DND-41 (cell line): ENCODE measurements at regions not wholly inside any gene's neighbourhood (a gene's known extent, or its start where the extent isn't known, plus 50 kb on each side); places are given as distances from the start of the nearest gene placed in this dataset.

Experiments
- ATAC-seq: fragments of 200-7000 bp; cut with Tn5 transposase; 3 replicates; pipeline ENCODE4 v1.9.1; 2021; ENCODE audit warnings: low read depth; ENCODE audit not compliant: insufficient read depth
- DNase-seq: peaks from one replicate; pipeline ENCODE4 v3.0.0-alpha.2; 2020
- H2AFZ ChIP-seq: 2 replicates; pipeline ENCODE4 v1.6.0; 2012; ENCODE audit warnings: low read depth, low read length
- H3K27ac ChIP-seq: 2 replicates; pipeline ENCODE4 v1.5.1; 2012; ENCODE audit warnings: low read length, inconsistent platforms
- H3K27me3 ChIP-seq: fragments of 200-600 bp; sonication (generic); 2 replicates; pipeline ENCODE4 v1.6.0; 2012; ENCODE audit warnings: low read length, mild to moderate bottlenecking, inconsistent platforms; ENCODE audit not compliant: insufficient read depth, poor library complexity
- H3K36me3 ChIP-seq: 2 replicates; pipeline ENCODE4 v1.5.1; 2012; ENCODE audit warnings: low read length, inconsistent platforms; ENCODE audit not compliant: insufficient read depth
- H3K4me1 ChIP-seq: 2 replicates; pipeline ENCODE4 v1.5.1; 2012; ENCODE audit warnings: mild to moderate bottlenecking, low read length; ENCODE audit not compliant: insufficient read depth
- H3K4me2 ChIP-seq: 2 replicates; pipeline ENCODE4 v1.6.0; 2012; ENCODE audit warnings: mild to moderate bottlenecking, moderate library complexity, low read length, inconsistent platforms; ENCODE audit not compliant: insufficient read depth
- H3K4me3 ChIP-seq, 2 experiments: fragments of 200-600 bp in 1 of 2; shearing (Covaris generic) in 1 of 2; 2 replicates each; pipeline ENCODE4 v1.5.1; 2012 to 2016; ENCODE audit warnings: inconsistent platforms in 2 of 2, low read length in 2 of 2, mild to moderate bottlenecking in 2 of 2, low read depth in 1 of 2, moderate library complexity in 1 of 2
- H3K79me2 ChIP-seq: 2 replicates; pipeline ENCODE4 v1.6.0; 2012; ENCODE audit warnings: low read length, inconsistent platforms; ENCODE audit not compliant: insufficient read depth
- H3K9ac ChIP-seq: 2 replicates; pipeline ENCODE4 v1.6.0; 2012; ENCODE audit warnings: low read depth, mild to moderate bottlenecking, inconsistent platforms, low read length, moderate library complexity
- H3K9me3 ChIP-seq: 2 replicates; pipeline ENCODE4 v1.5.1; 2012; ENCODE audit warnings: low read length, moderate library complexity, mild to moderate bottlenecking, inconsistent platforms; ENCODE audit not compliant: insufficient read depth, severe bottlenecking
- H4K20me1 ChIP-seq: 2 replicates; pipeline ENCODE4 v1.6.0; 2012; ENCODE audit warnings: low read length; ENCODE audit not compliant: insufficient read depth
- EZH2 ChIP-seq: IDR thresholded peaks from 3 replicates; pipeline ENCODE4 v1.6.1; 2012; ENCODE audit warnings: borderline replicate concordance, low read depth, mild to moderate bottlenecking, moderate library complexity, low read length, inconsistent platforms; ENCODE audit not compliant: severe bottlenecking
- TF ChIP-seq, protein P1 (sequence below): IDR thresholded peaks from 2 replicates; pipeline ENCODE4 v1.5.1; 2012; ENCODE audit warnings: borderline replicate concordance, low read length, moderate library complexity, mild to moderate bottlenecking; ENCODE audit not compliant: poor library complexity, severe bottlenecking; ENCODE audit errors: extremely low read depth

DNA sequence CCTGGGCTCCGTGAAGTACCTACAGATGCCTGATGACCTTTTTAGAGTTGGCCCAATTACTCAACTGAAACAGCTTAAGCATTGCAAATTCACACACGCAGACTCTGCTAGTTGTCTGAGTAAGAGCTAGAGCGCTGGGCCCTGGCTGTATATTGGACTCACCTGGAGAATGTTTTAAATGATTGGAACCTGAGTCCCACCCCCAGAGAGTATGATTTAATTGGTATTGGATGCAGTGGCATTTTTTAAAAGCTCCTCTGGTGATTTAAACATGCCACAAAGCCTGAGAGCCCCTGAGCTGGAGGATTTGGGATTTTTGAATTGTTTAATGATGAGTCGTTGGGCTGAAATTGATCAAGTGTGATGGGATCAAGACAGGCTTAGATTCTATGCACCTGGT, 143.9 kb upstream of the SDK2 start:
- no peaks in the 10 kb centered on the region for H3K9me3 ChIP-seq
- H3K27ac ChIP-seq: no peak overlapping the region
- H3K4me2 ChIP-seq: no peak overlapping the region
- ATAC-seq (no peak), DNase-seq (no peak)
- no peaks in the 10 kb centered on the region for H3K4me1 ChIP-seq
- H3K36me3 ChIP-seq: no peaks in the 10 kb centered on the region
- H3K4me3 ChIP-seq: no peak overlapping the region
- no peaks in the 10 kb centered on the region for H4K20me1 ChIP-seq
- peaks cover 5% of the 10 kb centered on the region for H3K27me3 ChIP-seq
- H3K9ac ChIP-seq: no peak overlapping the region
- no peaks in the 10 kb centered on the region for H3K79me2 ChIP-seq
- TF ChIP-seq EZH2: no peak
- TF ChIP-seq, protein P1, sequence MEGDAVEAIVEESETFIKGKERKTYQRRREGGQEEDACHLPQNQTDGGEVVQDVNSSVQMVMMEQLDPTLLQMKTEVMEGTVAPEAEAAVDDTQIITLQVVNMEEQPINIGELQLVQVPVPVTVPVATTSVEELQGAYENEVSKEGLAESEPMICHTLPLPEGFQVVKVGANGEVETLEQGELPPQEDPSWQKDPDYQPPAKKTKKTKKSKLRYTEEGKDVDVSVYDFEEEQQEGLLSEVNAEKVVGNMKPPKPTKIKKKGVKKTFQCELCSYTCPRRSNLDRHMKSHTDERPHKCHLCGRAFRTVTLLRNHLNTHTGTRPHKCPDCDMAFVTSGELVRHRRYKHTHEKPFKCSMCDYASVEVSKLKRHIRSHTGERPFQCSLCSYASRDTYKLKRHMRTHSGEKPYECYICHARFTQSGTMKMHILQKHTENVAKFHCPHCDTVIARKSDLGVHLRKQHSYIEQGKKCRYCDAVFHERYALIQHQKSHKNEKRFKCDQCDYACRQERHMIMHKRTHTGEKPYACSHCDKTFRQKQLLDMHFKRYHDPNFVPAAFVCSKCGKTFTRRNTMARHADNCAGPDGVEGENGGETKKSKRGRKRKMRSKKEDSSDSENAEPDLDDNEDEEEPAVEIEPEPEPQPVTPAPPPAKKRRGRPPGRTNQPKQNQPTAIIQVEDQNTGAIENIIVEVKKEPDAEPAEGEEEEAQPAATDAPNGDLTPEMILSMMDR: no peak
- no peak overlapping the region for H2AFZ ChIP-seq

DNA sequence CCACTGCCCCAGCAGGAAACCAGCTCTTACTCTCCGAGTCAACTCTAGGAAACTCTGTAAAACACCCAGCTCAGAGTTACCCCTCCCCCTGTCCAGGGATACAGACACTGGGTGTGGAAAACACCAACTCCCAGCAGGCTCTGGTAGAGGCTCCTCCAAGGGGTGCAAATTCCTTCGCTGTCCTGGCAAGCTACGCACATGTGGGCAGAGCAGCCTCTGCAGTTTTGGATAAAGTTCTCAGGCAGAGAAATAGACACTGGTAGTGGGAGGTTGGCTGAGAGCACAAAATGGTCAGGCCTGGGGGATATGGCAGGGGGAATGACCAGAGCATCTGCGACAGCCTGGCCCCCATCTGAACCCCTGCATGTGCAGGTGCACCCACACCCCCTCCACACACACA, 146.9 kb upstream of the SDK2 start:
- Histone ChIP-seq H3K4me2 (no peak overlapping the region), H3K4me3 (no peak overlapping the region), H3K27ac (no peak overlapping the region), H3K27me3 (peaks cover 9% of the 10 kb centered on the region), H4K20me1 (no peaks in the 10 kb centered on the region), H3K9me3 (no peaks in the 10 kb centered on the region), H3K9ac (no peak overlapping the region), H2AFZ (no peak overlapping the region), H3K36me3 (no peaks in the 10 kb centered on the region), H3K4me1 (no peaks in the 10 kb centered on the region), H3K79me2 (no peaks in the 10 kb centered on the region)
- no peak for DNase-seq
- ATAC-seq: no peak
- TF ChIP-seq EZH2: no peak
- TF ChIP-seq, protein P1: no peak

DNA sequence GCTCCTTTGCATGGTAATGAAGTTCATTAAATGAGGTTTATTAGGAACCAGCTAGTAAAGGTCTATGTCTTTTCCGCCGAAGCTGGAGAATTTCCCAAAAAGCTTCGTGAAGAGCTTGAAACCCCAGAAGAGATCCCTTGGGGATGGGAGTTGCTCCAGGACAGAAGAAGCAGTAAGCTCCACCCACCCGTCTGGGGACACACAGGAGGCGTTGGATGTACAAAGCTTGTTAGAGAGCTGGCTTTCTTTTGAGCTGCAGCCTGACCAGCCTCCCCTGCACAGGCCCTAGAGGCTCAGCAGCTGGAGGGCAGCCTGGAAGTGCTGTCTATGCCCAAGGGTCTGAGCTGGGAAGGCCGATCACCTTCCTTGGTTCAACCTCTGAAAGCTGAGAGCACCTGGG, 147.4 kb upstream of the SDK2 start:
- H3K4me1 ChIP-seq: no peaks in the 10 kb centered on the region
- no peak overlapping the region for H3K27ac ChIP-seq
- H3K9ac ChIP-seq: no peak overlapping the region
- no peaks in the 10 kb centered on the region for H3K9me3 ChIP-seq
- no peak for ATAC-seq
- no peaks in the 10 kb centered on the region for H4K20me1 ChIP-seq
- H3K4me2 ChIP-seq: no peak overlapping the region
- H3K4me3 ChIP-seq: no peak overlapping the region
- peaks cover 9% of the 10 kb centered on the region for H3K27me3 ChIP-seq
- H3K36me3 ChIP-seq: no peaks in the 10 kb centered on the region
- H3K79me2 ChIP-seq: no peaks in the 10 kb centered on the region
- TF ChIP-seq EZH2: no peak
- TF ChIP-seq, protein P1: no peak
- DNase-seq: no peak
- no peak overlapping the region for H2AFZ ChIP-seq

DNA sequence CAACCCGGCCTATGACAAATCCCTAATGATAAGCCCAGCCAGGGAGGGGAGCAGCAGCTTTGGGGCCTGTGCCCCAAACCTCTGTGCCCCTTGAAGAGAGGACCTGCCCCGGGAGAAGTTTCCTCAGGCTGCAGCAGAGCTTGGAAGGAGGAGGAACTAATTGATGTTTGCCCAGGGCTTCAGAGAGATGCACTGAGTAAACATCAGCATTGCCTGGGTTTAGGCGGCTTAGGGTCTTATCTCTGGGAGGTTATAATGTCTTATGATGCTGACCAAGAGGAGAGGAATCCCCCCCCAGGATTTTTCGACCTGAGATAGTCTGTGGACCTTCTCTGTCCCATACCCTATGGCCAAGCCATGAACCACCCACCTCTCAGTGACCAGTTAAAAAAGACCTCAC, 148.7 kb upstream of the SDK2 start:
- Histone ChIP-seq H3K79me2 (no peaks in the 10 kb centered on the region), H4K20me1 (no peaks in the 10 kb centered on the region), H3K4me3 (no peak overlapping the region), H3K4me1 (no peaks in the 10 kb centered on the region), H3K27me3 (peaks cover 12% of the 10 kb centered on the region), H3K4me2 (no peak overlapping the region), H3K9ac (no peak overlapping the region), H3K9me3 (no peaks in the 10 kb centered on the region), H3K36me3 (no peaks in the 10 kb centered on the region), H3K27ac (no peak overlapping the region), H2AFZ (no peak overlapping the region)
- ATAC-seq (no peak), DNase-seq (no peak)
- TF ChIP-seq, protein P1: no peak
- TF ChIP-seq EZH2: no peak
